ENCODE measurements at regions not wholly inside any gene's neighbourhood (a gene's known extent, or its start where the extent isn't known, plus 50 kb on each side); places are given as distances from the start of the nearest gene placed in this dataset.

- no peaks in the 10 kb centered on the region for H4K20me1 ChIP-seq (ENCODE audit: insufficient read depth, low read length)
- H3K4me2 ChIP-seq (ENCODE audit: low read depth, low read length) = no peak overlapping the region
- TF ChIP-seq MBD4 (IDR thresholded peaks at IDR 0.05; ENCODE audit: borderline replicate concordance, low read length) (no peak), NFKB2 (CRISPR knock-in tag; IDR thresholded peaks at IDR 0.05; ENCODE audit: borderline replicate concordance) (no peak), MTA3 (CRISPR knock-in tag; IDR thresholded peaks at IDR 0.05) (no peak), DR1 (CRISPR knock-in tag; IDR thresholded peaks at IDR 0.05) (no peak)
- H3K27me3 ChIP-seq (ENCODE audit: control insufficient read depth in 1 of 2, insufficient read depth in 2 of 2, low read length in 2 of 2) = no peaks in the 10 kb centered on the region; a peak in 1 of 5 replicates
- H3K4me1 ChIP-seq (ENCODE audit: insufficient read depth, low read length) = no peaks in the 10 kb centered on the region
- ATAC-seq (no peak), FAIRE-seq (no peak), DNase-seq (ENCODE audit: low spot score) (no peak)
- POLR2A ChIA-PET = no interaction called here
- in situ Hi-C loops (cut with HindIII; ENCODE audit: extremely low pct_ligation_motif_present, low pct_unique_long_range_greater_than_20kb) = no loop called here
- H3K79me2 ChIP-seq (ENCODE audit: insufficient read depth, low read length) = no peaks in the 10 kb centered on the region
- H3K36me3 ChIP-seq (replicated peaks in 1 of 2; ENCODE audit: control insufficient read depth in 1 of 2, insufficient read depth in 2 of 2, low read length in 2 of 2) = no peaks in the 10 kb centered on the region
- no TSS peak for BruUV-seq (replicated peaks)
- no peak overlapping the region for H3K9ac ChIP-seq (ENCODE audit: insufficient read depth, low read depth, low read length)
- intact Hi-C loops (cut with micrococcal nuclease; ENCODE audit: unreplicated experiment) = no loop called here
- no peaks in the 10 kb centered on the region for H3K9me3 ChIP-seq (ENCODE audit: low read length)
- H2AFZ ChIP-seq (ENCODE audit: low read length) = no peak overlapping the region
- 2% methylated on average over 3 of the region's 3 CpGs for WGBS (ENCODE audit: low lambda C conversion rate)
- CTCF ChIA-PET (ENCODE audit: low intra/inter-chr PET ratio, low total read pairs) = no interaction called here
- H3K4me3 ChIP-seq (replicated peaks in 1 of 3; ENCODE audit: insufficient read depth in 1 of 3, low read depth in 2 of 3, low read length in 3 of 3) = no peak overlapping the region
- H3K27ac ChIP-seq (ENCODE audit: extremely low read length, insufficient read depth, low read length) = no peak overlapping the region
Measured at GRCh38 chr11:79592824-79593223, 152.0 kb upstream of the TENM4 start.

GRCh38 chr11:79592406-79592805 is 151.6 kb upstream of the TENM4 start:
- H3K27me3 ChIP-seq (ENCODE audit: control insufficient read depth in 1 of 2, insufficient read depth in 2 of 2, low read length in 2 of 2) = no peaks in the 10 kb centered on the region; a peak in 1 of 5 replicates

More at GRCh38 chr11:79592406-79592805, 151.6 kb upstream of the TENM4 start:
- no peak overlapping the region for H3K4me3 ChIP-seq (replicated peaks in 1 of 3; ENCODE audit: insufficient read depth in 1 of 3, low read depth in 2 of 3, low read length in 3 of 3)
- H3K36me3 ChIP-seq (replicated peaks in 1 of 2; ENCODE audit: control insufficient read depth in 1 of 2, insufficient read depth in 2 of 2, low read length in 2 of 2) = no peaks in the 10 kb centered on the region
- H3K4me1 ChIP-seq (ENCODE audit: insufficient read depth, low read length) = no peaks in the 10 kb centered on the region
- CTCF ChIA-PET (ENCODE audit: low intra/inter-chr PET ratio, low total read pairs) = no interaction called here
- no peak overlapping the region for H3K9ac ChIP-seq (ENCODE audit: insufficient read depth, low read depth, low read length)
- H3K27ac ChIP-seq (ENCODE audit: extremely low read length, insufficient read depth, low read length) = no peak overlapping the region
- no peaks in the 10 kb centered on the region for H4K20me1 ChIP-seq (ENCODE audit: insufficient read depth, low read length)
- no peak for DNase-seq (ENCODE audit: low spot score)
- in situ Hi-C loops (cut with HindIII; ENCODE audit: extremely low pct_ligation_motif_present, low pct_unique_long_range_greater_than_20kb) = no loop called here
- FAIRE-seq = no peak
- H2AFZ ChIP-seq (ENCODE audit: low read length) = no peak overlapping the region
- intact Hi-C loops (cut with micrococcal nuclease; ENCODE audit: unreplicated experiment) = no loop called here
- ATAC-seq = no peak
- POLR2A ChIA-PET = no interaction called here
- 22% methylated on average over 4 of the region's 4 CpGs for whole genome bisulfite sequencing (ENCODE audit: low lambda C conversion rate)
- no peak for TF ChIP-seq ZNF570 (CRISPR knock-in tag; IDR thresholded peaks at IDR 0.05; ENCODE audit: borderline replicate concordance)
- TF ChIP-seq HDAC2 (CRISPR knock-in tag; IDR thresholded peaks at IDR 0.05) = no peak
- TF ChIP-seq ZNF678 (CRISPR knock-in tag; IDR thresholded peaks at IDR 0.05) = no peak
- TF ChIP-seq ZNF572 (CRISPR knock-in tag; IDR thresholded peaks at IDR 0.05) = no peak
- no peak for TF ChIP-seq SKI (IDR thresholded peaks at IDR 0.05; ENCODE audit: partially characterized antibody)
- H3K79me2 ChIP-seq (ENCODE audit: insufficient read depth, low read length) = no peaks in the 10 kb centered on the region
- BruUV-seq (replicated peaks) = no TSS peak
- H3K9me3 ChIP-seq (ENCODE audit: low read length) = no peaks in the 10 kb centered on the region
- no peak overlapping the region for H3K4me2 ChIP-seq (ENCODE audit: low read depth, low read length)
